GM23248 (cell line): ENCODE measurements at regions not wholly inside any gene's neighbourhood (a gene's known extent, or its start where the extent isn't known, plus 50 kb on each side); places are given as distances from the start of the nearest gene placed in this dataset.
"Not testable (repeated sequence)": the region's sequence is repeated elsewhere in the genome, so short reads cannot be mapped to it uniquely, and the experiment has no call there.

Experiments used
- DNase-seq: peaks from one replicate; pipeline ENCODE4 v3.0.0-alpha.2; 2015
- H2AFZ ChIP-seq: fragments of 200-600 bp; sonication (generic); 2 replicates; pipeline ENCODE4 v1.6.1; 2016; ENCODE audit warnings: antibody characterized with exemption
- H3F3A ChIP-seq: fragments of 200-600 bp; sonication (generic); 2 replicates; pipeline ENCODE4 v1.6.1; 2016; ENCODE audit warnings: mild to moderate bottlenecking, antibody characterized with exemption, mixed run types; ENCODE audit not compliant: insufficient read depth
- H3K27ac ChIP-seq: fragments of 200-600 bp; sonication (generic); 2 replicates; pipeline ENCODE4 v1.5.1; 2016; ENCODE audit warnings: mild to moderate bottlenecking
- H3K27me3 ChIP-seq: fragments of 200-600 bp; sonication (generic); replicated peaks from 2 replicates; pipeline ENCODE4 v1.6.1; 2016; ENCODE audit warnings: mild to moderate bottlenecking; ENCODE audit not compliant: insufficient read depth
- H3K36me3 ChIP-seq: fragments of 200-600 bp; sonication (generic); 2 replicates; pipeline ENCODE4 v1.6.1; 2016; ENCODE audit warnings: low read depth, mild to moderate bottlenecking
- H3K4me1 ChIP-seq: fragments of 200-600 bp; sonication (generic); 2 replicates; pipeline ENCODE4 v1.6.1; 2016; ENCODE audit warnings: mild to moderate bottlenecking; ENCODE audit not compliant: insufficient read depth
- H3K4me2 ChIP-seq: fragments of 200-600 bp; sonication (generic); one replicate; pipeline ENCODE4 v1.6.1; 2016; ENCODE audit warnings: mild to moderate bottlenecking; ENCODE audit not compliant: unreplicated experiment
- H3K4me3 ChIP-seq: fragments of 200-600 bp; sonication (generic); 2 replicates; pipeline ENCODE4 v1.5.1; 2016; ENCODE audit warnings: mild to moderate bottlenecking
- H3K79me2 ChIP-seq: fragments of 200-600 bp; sonication (generic); 2 replicates; pipeline ENCODE4 v1.6.1; 2016; ENCODE audit warnings: mild to moderate bottlenecking; ENCODE audit not compliant: insufficient read depth
- H3K9ac ChIP-seq: fragments of 200-600 bp; sonication (generic); 2 replicates; pipeline ENCODE4 v1.6.1; 2016; ENCODE audit warnings: mild to moderate bottlenecking
- H3K9me2 ChIP-seq: fragments of 200-600 bp; sonication (generic); 2 replicates; pipeline ENCODE4 v1.6.1; 2016; ENCODE audit warnings: mixed run types, mild to moderate bottlenecking, moderate library complexity; ENCODE audit not compliant: insufficient read depth
- H3K9me3 ChIP-seq: fragments of 200-600 bp; sonication (generic); one replicate; pipeline ENCODE4 v1.6.1; 2017; ENCODE audit warnings: low read depth
- H4K20me1 ChIP-seq: fragments of 200-600 bp; sonication (generic); 2 replicates; pipeline ENCODE4 v1.6.0; 2016; ENCODE audit not compliant: insufficient read depth
- EZH2 ChIP-seq: fragments of 200-600 bp; sonication (generic); IDR thresholded peaks from 2 replicates; pipeline ENCODE4 v1.6.1; 2018; ENCODE audit warnings: antibody characterized with exemption, mild to moderate bottlenecking; ENCODE audit not compliant: insufficient read depth, poor library complexity, severe bottlenecking
- EZH2phosphoT487 ChIP-seq: fragments of 200-600 bp; sonication (generic); IDR thresholded peaks from 2 replicates; pipeline ENCODE4 v1.6.1; 2018; ENCODE audit warnings: antibody characterized with exemption, moderate library complexity, mild to moderate bottlenecking, low read depth; ENCODE audit not compliant: insufficient read depth
- WGBS, 2 experiments: methylation state at CpG; one replicate each; pipeline ENCODE4 v1.1.6; 2015 to 2017; ENCODE audit warnings: low lambda C conversion rate in 2 of 2, low coverage in 1 of 2; ENCODE audit errors: missing lambda C conversion rate in 2 of 2; 5-methylcytosine and 5-hydroxymethylcytosine counted together
- in situ Hi-C: fragments of 300-500 bp; cut with MboI; formaldehyde crosslinking; loops from 2 replicates; pipeline ENCODE4 v1.15.0; 2020

DNA sequence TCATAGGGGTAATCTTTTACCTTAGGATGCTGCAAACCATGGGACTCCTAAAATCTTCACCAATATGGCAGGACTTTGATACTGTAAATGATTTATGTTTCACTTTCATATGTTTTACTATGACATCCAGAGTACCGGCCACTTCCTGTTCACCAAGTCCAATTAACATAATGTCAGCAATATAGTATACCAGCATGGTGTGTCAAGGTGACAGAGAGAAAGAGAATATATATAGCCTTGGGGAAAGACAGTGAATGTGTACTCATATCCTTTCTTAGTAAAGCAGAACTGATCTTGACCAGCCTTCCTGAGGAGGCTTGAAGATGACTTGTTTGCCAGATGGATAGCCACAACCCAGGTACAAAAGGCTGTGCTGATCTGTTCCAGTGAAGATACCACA lies 127.9 kb downstream of the NRN1 start:
- H3K4me2 ChIP-seq = no peak overlapping the region

DNA sequence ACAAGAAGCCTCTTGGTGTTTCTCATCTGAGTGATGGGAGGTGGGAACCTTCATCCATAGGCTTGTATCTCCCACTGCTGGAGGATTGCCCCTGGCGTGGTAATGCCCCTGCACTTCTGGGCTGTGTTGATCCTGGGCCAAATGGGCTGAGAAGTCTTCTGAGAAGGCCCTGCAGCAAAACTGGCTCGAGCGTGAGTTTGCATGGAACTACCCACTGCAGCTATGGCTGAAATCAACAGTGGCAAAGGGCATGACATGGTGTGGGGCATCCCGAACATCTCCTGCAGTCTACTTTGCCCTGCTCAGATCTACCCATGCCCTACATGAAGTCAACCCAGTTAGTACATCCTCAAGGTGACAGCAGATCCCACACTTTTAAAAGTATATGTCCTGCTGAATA lies 130.6 kb downstream of the NRN1 start:
- H3K27ac ChIP-seq = no peak overlapping the region
- TF ChIP-seq EZH2 (no peak), EZH2phosphoT487 (no peak)
- no peaks in the 10 kb centered on the region for H3F3A ChIP-seq
- no peaks in the 10 kb centered on the region for H3K27me3 ChIP-seq
- H2AFZ ChIP-seq = no peak overlapping the region
- WGBS, 2 experiments = 72 to 79% methylated on average over 4 of the region's 4 CpGs
- no peaks in the 10 kb centered on the region for H4K20me1 ChIP-seq
- in situ Hi-C loops = no loop called here
- no peaks in the 10 kb centered on the region for H3K79me2 ChIP-seq
- no peaks in the 10 kb centered on the region for H3K36me3 ChIP-seq
- no peak overlapping the region for H3K4me3 ChIP-seq
- no peaks in the 10 kb centered on the region for H3K4me1 ChIP-seq
- no peak for DNase-seq
- no peaks in the 10 kb centered on the region for H3K9me3 ChIP-seq
- H3K9me2 ChIP-seq = no peaks in the 10 kb centered on the region
- H3K9ac ChIP-seq = no peak overlapping the region
- no peak overlapping the region for H3K4me2 ChIP-seq

More for the DNA sequence above, 127.9 kb downstream of the NRN1 start:
- Histone ChIP-seq H3K27me3 (peaks cover 5% of the 10 kb centered on the region), H3K36me3 (no peaks in the 10 kb centered on the region), H3K4me1 (no peaks in the 10 kb centered on the region), H3K9me2 (no peaks in the 10 kb centered on the region), H2AFZ (no peak overlapping the region), H3K9ac (no peak overlapping the region), H4K20me1 (no peaks in the 10 kb centered on the region), H3K4me3 (no peak overlapping the region), H3K79me2 (no peaks in the 10 kb centered on the region), H3K9me3 (no peaks in the 10 kb centered on the region), H3K27ac (no peak overlapping the region), H3F3A (no peaks in the 10 kb centered on the region)
- DNase-seq = no peak
- TF ChIP-seq EZH2 (no peak), EZH2phosphoT487 (no peak)
- WGBS, 2 experiments = 96 to 100% methylated on average over 1 of the region's 1 CpG
- in situ Hi-C loops = no loop called here

DNA sequence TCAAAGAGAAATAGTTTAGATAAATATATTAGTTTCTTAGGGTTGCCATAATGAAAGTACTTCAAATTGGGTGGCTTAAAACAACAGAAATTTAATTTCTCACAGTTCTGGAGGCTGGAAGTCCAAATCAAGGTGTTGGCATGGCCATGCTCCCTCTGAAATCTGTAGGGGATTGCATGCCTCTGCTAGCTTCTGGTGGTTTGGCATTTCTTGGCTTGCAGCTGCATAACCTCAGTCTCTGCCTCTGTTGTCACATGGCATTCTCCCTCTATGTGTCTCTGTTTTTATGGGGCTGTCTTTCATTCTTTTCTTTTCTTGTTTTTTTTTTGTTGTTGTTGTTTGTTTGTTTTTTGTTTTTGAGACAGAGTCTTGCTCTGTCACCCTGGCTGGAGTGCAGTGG lies 132.7 kb downstream of the NRN1 start:
- H3K27ac ChIP-seq, H3K9ac ChIP-seq, H3K4me1 ChIP-seq, H3K4me3 ChIP-seq, H3K36me3 ChIP-seq, H3K79me2 ChIP-seq, H3K9me2 ChIP-seq, DNase-seq, H2AFZ ChIP-seq, H3K9me3 ChIP-seq, H3K4me2 ChIP-seq, H3F3A ChIP-seq, H4K20me1 ChIP-seq, H3K27me3 ChIP-seq, in situ Hi-C loops: not testable (repeated sequence)

DNA sequence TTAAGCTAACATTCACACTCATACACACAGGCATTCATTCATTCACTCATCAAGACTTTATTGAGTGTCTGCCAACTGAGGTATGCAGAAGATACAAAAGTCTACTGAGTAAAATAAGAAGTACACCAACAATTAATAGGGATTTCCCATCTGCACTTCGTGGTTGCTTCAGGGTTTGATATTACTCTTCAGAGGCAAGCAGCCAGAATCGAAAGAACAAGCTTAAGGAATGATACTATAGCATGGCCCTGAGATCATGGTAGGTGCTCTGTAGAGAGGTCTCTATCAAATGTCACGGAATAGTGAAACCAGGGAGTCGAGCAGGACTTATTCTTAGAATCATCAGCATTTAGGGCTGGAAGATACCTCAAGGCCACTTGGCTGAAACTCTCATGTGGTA lies 135.4 kb downstream of the NRN1 start:
- H3F3A ChIP-seq = peaks cover 14% of the 10 kb centered on the region; the same call in 1 of the 2 replicates
- H3K4me2 ChIP-seq = no peak overlapping the region
- H2AFZ ChIP-seq = no peak overlapping the region
- no peaks in the 10 kb centered on the region for H4K20me1 ChIP-seq
- H3K9ac ChIP-seq = no peak overlapping the region
- H3K9me3 ChIP-seq = no peaks in the 10 kb centered on the region
- no peaks in the 10 kb centered on the region for H3K27me3 ChIP-seq
- H3K36me3 ChIP-seq = no peaks in the 10 kb centered on the region
- peaks cover 8% of the 10 kb centered on the region for H3K4me1 ChIP-seq
- H3K27ac ChIP-seq = no peak overlapping the region
- in situ Hi-C loops = no loop called here
- no peak for TF ChIP-seq EZH2phosphoT487
- no peak for TF ChIP-seq EZH2
- H3K9me2 ChIP-seq = no peaks in the 10 kb centered on the region
- no peaks in the 10 kb centered on the region for H3K79me2 ChIP-seq
- 48 to 54% methylated on average over 4 of the region's 4 CpGs for WGBS, 2 experiments
- H3K4me3 ChIP-seq = no peak overlapping the region
- no peak for DNase-seq

DNA sequence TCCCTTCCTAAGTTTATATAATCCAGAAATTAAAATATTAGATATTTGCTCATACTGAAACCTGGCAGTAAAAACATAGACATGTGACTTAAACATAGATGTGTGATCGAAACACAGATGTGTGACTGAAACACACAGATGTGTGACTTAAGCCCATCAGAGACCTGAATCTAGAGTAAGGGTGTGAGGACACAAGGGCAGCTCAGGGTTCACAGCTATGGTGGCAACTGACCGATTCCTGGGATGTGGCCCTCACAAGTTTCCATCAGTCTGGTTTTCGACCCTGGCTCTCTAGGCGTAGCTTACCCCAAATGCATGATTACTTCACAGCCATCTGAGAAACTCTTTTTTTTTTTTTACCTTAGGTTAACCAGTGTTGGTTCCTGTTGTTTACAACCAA lies 137.0 kb downstream of the NRN1 start:
- 67 to 70% methylated on average over 4 of the region's 4 CpGs for WGBS, 2 experiments
- H3K9ac ChIP-seq = no peak overlapping the region
- TF ChIP-seq EZH2phosphoT487 (no peak), EZH2 (no peak)
- no peaks in the 10 kb centered on the region for H3K79me2 ChIP-seq
- H3K4me3 ChIP-seq = no peak overlapping the region
- peaks cover 15% of the 10 kb centered on the region; the same call in 1 of the 2 replicates for H3F3A ChIP-seq
- H3K9me2 ChIP-seq = no peaks in the 10 kb centered on the region
- H3K4me2 ChIP-seq = no peak overlapping the region
- DNase-seq = no peak
- H3K27me3 ChIP-seq = 0 out of 2 replicates have a peak, but pooled peaks cover 3% of the 10 kb centered on the region
- no peak overlapping the region for H3K27ac ChIP-seq
- in situ Hi-C loops = no loop called here
- H2AFZ ChIP-seq = no peak overlapping the region
- no peaks in the 10 kb centered on the region for H3K9me3 ChIP-seq
- H3K36me3 ChIP-seq = no peaks in the 10 kb centered on the region
- H4K20me1 ChIP-seq = no peaks in the 10 kb centered on the region
- H3K4me1 ChIP-seq = peaks cover 9% of the 10 kb centered on the region
